ENCODE measurements at regions not wholly inside any gene's neighbourhood (a gene's known extent, or its start where the extent isn't known, plus 50 kb on each side); places are given as distances from the start of the nearest gene placed in this dataset.

DNA sequence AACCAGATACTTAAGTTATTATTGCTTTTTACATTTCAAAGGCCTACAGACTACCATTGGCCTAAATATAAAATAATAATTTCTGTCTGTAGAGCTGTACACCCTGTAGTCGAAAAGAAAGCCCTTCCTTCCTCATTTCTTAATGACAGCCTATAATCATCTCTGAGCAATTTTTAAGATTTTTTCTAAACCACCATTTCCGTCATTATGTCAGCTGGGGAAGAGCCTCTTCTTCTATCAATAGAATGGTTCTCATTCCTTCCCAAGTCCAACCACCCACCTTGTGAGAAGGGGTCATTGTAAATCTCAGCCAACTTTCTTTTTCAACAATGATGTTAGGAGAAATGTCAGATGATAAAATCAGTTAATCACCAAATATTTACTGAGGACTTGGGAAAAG, 91.8 kb downstream of the PLEKHG1 start:
- 85% methylated on average over 2 of the region's 2 CpGs; no CpG with 5 or more reads in 1 of the 2 experiments for WGBS, 2 experiments (ENCODE audit: extremely low coverage in 1 of 2, insufficient coverage in 1 of 2, insufficient read length in 1 of 2, insufficient replicate concordance in 2 of 2, low coverage in 1 of 2, low lambda C conversion rate in 2 of 2, missing lambda C conversion rate in 1 of 2)
- Histone ChIP-seq H3K18ac (ENCODE audit: extremely low read depth, low read length) (no peak overlapping the region), H2BK15ac (ENCODE audit: low read length) (no peak overlapping the region), H2AK5ac (ENCODE audit: low read depth, low read length) (no peak overlapping the region), H2BK20ac (ENCODE audit: low read length) (no peak overlapping the region), H2AFZ (ENCODE audit: low read length) (no peak overlapping the region), H3K9ac (replicated peaks in 1 of 4; ENCODE audit: extremely low read depth in 1 of 4, low read depth in 3 of 4, low read length in 3 of 4) (no peak overlapping the region), H3K79me1 (ENCODE audit: low read depth, low read length) (no peaks in the 10 kb centered on the region), H3K14ac (ENCODE audit: insufficient read length) (no peak overlapping the region), H3K4me3 (ENCODE audit: extremely low read depth in 1 of 4, insufficient read depth in 2 of 4, low read depth in 3 of 4, low read length in 4 of 4) (no peak overlapping the region), H3K23ac (ENCODE audit: insufficient read length) (no peak overlapping the region), H4K5ac (ENCODE audit: insufficient read length, low read depth, low read length) (no peak overlapping the region), H2BK120ac (replicated peaks; ENCODE audit: low read depth, low read length) (no peak overlapping the region), H4K91ac (replicated peaks; ENCODE audit: insufficient read length, low read length) (no peak overlapping the region), H3K4me1 (replicated peaks in 1 of 4; ENCODE audit: control insufficient read depth in 3 of 4, insufficient read depth in 4 of 4, low read length in 3 of 4) (no peaks in the 10 kb centered on the region), H3K9me3 (ENCODE audit: insufficient read depth in 2 of 2, low read depth in 1 of 2, low read length in 1 of 2) (no peaks in the 10 kb centered on the region), H3K23me2 (ENCODE audit: low read depth, low read length) (no peaks in the 10 kb centered on the region), H3K27me3 (replicated peaks in 1 of 4; ENCODE audit: control insufficient read depth in 3 of 4, extremely low read depth in 1 of 4, insufficient read depth in 3 of 4, low read length in 3 of 4) (no peaks in the 10 kb centered on the region; a peak in 1 of 7 replicates), H3K4ac (replicated peaks; ENCODE audit: insufficient read length, low read depth, low read length) (no peak overlapping the region), H4K8ac (ENCODE audit: extremely low read depth, insufficient read depth, low read length) (no peak overlapping the region), H3K27ac (ENCODE audit: low read depth, low read length) (no peak overlapping the region), H3K36me3 (ENCODE audit: control insufficient read depth in 2 of 4, insufficient read depth in 4 of 4, low read length in 3 of 4) (no peaks in the 10 kb centered on the region), H2BK12ac (ENCODE audit: low read depth, low read length) (no peak overlapping the region), H3K4me2 (ENCODE audit: insufficient read depth in 1 of 2, low read depth in 2 of 2, low read length in 2 of 2) (no peak overlapping the region), H4K20me1 (replicated peaks in 1 of 2; ENCODE audit: control insufficient read depth in 1 of 2, insufficient read depth in 2 of 2, low read length in 2 of 2) (no peaks in the 10 kb centered on the region), H2BK5ac (ENCODE audit: low read depth, low read length) (no peak overlapping the region), H3K79me2 (ENCODE audit: control insufficient read depth in 1 of 2, insufficient read depth in 2 of 2, low read length in 2 of 2) (no peaks in the 10 kb centered on the region), H3K56ac (replicated peaks; ENCODE audit: insufficient read length, low read depth, low read length) (no peak overlapping the region)
- TF ChIP-seq RFX5 (IDR thresholded peaks at IDR 0.05; ENCODE audit: borderline replicate concordance, low read depth, low read length) (no peak), BCL11A (IDR thresholded peaks at IDR 0.05; ENCODE audit: low read depth in 2 of 2, low read length in 2 of 2) (no peak), JUND (IDR thresholded peaks at IDR 0.05; ENCODE audit: low read length) (no peak), CBX8 (IDR thresholded peaks at IDR 0.05; ENCODE audit: borderline replicate concordance, low read depth, low read length) (no peak)
- ChIA-PET POLR2A (ENCODE audit: partially characterized antibody) (no interaction called here), CTCF (ENCODE audit: partially characterized antibody) (interaction anchor here (2.2 kb wide), 1 partner anchor 273 kb away, joined by 4 read pairs; no protein-coding TSS in a partner anchor)
- DNase-seq (ENCODE audit: low read depth in 1 of 2, low spot score in 2 of 2) (no peak), FAIRE-seq (no peak)

All from H1 (cell line).